H1 (cell line): ENCODE measurements at regions not wholly inside any gene's neighbourhood (a gene's known extent, or its start where the extent isn't known, plus 50 kb on each side); places are given as distances from the start of the nearest gene placed in this dataset.

Source experiments
- CHD1 ChIP-seq: IDR thresholded peaks from 2 replicates; pipeline ENCODE4 v1.6.1; 2012; ENCODE audit warnings: low read depth, low read length, improper control_type of control experiment
- CREB1 ChIP-seq: IDR thresholded peaks from 2 replicates; pipeline ENCODE4 v1.6.1; 2012; ENCODE audit warnings: inconsistent platforms
- EP300 ChIP-seq, 2 experiments: IDR thresholded peaks; 1 replicate in 1 of 2; 2 replicates in 1 of 2; pipeline ENCODE4 v1.6.1; 2011 to 2012; ENCODE audit warnings: low read depth in 2 of 2, low read length in 2 of 2, mild to moderate bottlenecking in 2 of 2, borderline replicate concordance in 1 of 2, inconsistent platforms in 1 of 2, moderate library complexity in 1 of 2
- POLR2A ChIP-seq, 2 experiments: IDR thresholded peaks; 1 replicate in 1 of 2; 2 replicates in 1 of 2; pipeline ENCODE4 v1.6.1; 2011; ENCODE audit warnings: low read depth in 2 of 2, low read length in 2 of 2, mild to moderate bottlenecking in 2 of 2; ENCODE audit errors: control extremely low read depth in 1 of 2
- POLR2AphosphoS5 ChIP-seq: IDR thresholded peaks from 2 replicates; pipeline ENCODE4 v1.6.1; 2011; ENCODE audit warnings: low read depth, low read length
- TAF1 ChIP-seq: IDR thresholded peaks from 2 replicates; pipeline ENCODE4 v1.6.1; 2011; ENCODE audit warnings: mild to moderate bottlenecking, low read depth, low read length
- TAF7 ChIP-seq: optimal IDR thresholded peaks from 2 replicates; pipeline ENCODE3; 2011; ENCODE audit warnings: low read depth, mild to moderate bottlenecking, inconsistent platforms, low read length, moderate library complexity, borderline replicate concordance
- TCF12 ChIP-seq: IDR thresholded peaks from 2 replicates; pipeline ENCODE4 v1.6.1; 2011; ENCODE audit warnings: low read depth, mild to moderate bottlenecking, low read length
- TF ChIP-seq, protein P1 (sequence below), 3 experiments: IDR thresholded peaks; 1 replicate in 2 of 3; 2 replicates in 1 of 3; pipeline versions ENCODE4 v1.5.1 to v1.6.1; 2011; ENCODE audit warnings: low read length in 3 of 3, mild to moderate bottlenecking in 3 of 3, inconsistent platforms in 2 of 3, low read depth in 1 of 3, moderate library complexity in 1 of 3; ENCODE audit not compliant: insufficient read depth in 1 of 3; ENCODE audit errors: control extremely low read depth in 1 of 3
- TF ChIP-seq, protein P2 (sequence below): IDR thresholded peaks from 2 replicates; pipeline ENCODE4 v1.6.1; 2011; ENCODE audit warnings: low read length, improper control_type of control experiment

DNA sequence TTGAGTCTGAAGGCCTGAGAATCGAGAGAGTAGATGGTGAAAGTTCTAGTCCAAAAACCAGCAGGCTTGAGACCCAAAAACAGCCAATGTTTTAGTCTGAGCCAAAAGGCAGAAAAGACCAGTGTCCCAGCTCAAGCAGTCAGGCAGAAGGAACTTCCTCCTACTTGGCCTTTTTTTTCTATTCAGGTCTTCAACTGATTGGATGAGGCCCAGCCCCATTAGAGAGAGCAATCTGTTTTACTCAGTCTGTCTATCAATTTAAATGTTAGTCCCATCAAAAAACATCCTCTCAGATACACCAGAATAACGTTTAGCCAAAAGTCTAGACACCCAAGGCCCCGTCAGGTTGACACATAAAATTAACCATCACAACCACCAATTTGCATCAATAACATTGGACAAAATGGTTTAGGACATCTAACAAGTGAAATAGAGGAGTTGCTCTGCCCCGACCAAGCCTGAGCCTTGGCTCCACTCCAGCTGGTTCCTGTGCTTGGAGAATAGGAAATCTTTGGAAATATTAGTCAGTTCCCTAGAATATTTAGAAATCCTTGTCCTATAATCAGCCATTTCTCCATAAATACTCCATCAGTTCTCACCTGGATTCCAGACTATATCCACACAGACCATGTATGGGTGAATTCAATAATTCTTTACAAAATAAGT is 51.4 kb upstream of the LIPC start:
- TF ChIP-seq, protein P1, sequence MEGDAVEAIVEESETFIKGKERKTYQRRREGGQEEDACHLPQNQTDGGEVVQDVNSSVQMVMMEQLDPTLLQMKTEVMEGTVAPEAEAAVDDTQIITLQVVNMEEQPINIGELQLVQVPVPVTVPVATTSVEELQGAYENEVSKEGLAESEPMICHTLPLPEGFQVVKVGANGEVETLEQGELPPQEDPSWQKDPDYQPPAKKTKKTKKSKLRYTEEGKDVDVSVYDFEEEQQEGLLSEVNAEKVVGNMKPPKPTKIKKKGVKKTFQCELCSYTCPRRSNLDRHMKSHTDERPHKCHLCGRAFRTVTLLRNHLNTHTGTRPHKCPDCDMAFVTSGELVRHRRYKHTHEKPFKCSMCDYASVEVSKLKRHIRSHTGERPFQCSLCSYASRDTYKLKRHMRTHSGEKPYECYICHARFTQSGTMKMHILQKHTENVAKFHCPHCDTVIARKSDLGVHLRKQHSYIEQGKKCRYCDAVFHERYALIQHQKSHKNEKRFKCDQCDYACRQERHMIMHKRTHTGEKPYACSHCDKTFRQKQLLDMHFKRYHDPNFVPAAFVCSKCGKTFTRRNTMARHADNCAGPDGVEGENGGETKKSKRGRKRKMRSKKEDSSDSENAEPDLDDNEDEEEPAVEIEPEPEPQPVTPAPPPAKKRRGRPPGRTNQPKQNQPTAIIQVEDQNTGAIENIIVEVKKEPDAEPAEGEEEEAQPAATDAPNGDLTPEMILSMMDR (IDR thresholded peaks at IDR 0.05; ENCODE audit: control extremely low read depth in 1 of 3, insufficient read depth in 1 of 3, low read depth in 1 of 3, low read length in 3 of 3), result no peak
- no peak for TF ChIP-seq TAF1
- no peak for TF ChIP-seq POLR2AphosphoS5
- TF ChIP-seq POLR2A (IDR thresholded peaks at IDR 0.05; ENCODE audit: control extremely low read depth in 1 of 2, low read depth in 2 of 2, low read length in 2 of 2), result no peak
- TF ChIP-seq, protein P2, sequence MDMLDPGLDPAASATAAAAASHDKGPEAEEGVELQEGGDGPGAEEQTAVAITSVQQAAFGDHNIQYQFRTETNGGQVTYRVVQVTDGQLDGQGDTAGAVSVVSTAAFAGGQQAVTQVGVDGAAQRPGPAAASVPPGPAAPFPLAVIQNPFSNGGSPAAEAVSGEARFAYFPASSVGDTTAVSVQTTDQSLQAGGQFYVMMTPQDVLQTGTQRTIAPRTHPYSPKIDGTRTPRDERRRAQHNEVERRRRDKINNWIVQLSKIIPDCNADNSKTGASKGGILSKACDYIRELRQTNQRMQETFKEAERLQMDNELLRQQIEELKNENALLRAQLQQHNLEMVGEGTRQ, result no peak
- TF ChIP-seq EP300 (IDR thresholded peaks at IDR 0.05; ENCODE audit: borderline replicate concordance in 1 of 2, low read depth in 2 of 2, low read length in 2 of 2), result no peak
- no peak for TF ChIP-seq TAF7
- no peak for TF ChIP-seq CREB1
- no peak for TF ChIP-seq TCF12
- no peak for TF ChIP-seq CHD1
